ENCODE measurements at regions not wholly inside any gene's neighbourhood (a gene's known extent, or its start where the extent isn't known, plus 50 kb on each side); places are given as distances from the start of the nearest gene placed in this dataset.

GRCh38 chr3:152658977-152659720 is 175.8 kb upstream of the P2RY1 start:
- H3K4me3 Mint-ChIP-seq (ENCODE audit: unreplicated experiment): no peak overlapping the region
- no peaks in the 10 kb centered on the region for H3K27me3 Mint-ChIP-seq (ENCODE audit: insufficient read depth, unreplicated experiment)
- intact Hi-C loops (cut with micrococcal nuclease; ENCODE audit: unreplicated experiment): no loop called here
- DNase-seq: no peak
- BruUV-seq (replicated peaks): no TSS peak
- no peaks in the 10 kb centered on the region for H3K36me3 ChIP-seq (ENCODE audit: control insufficient read depth, insufficient read depth, low read length)
- ChIA-PET POLR2A (no interaction called here), CTCF (no interaction called here)
- peaks cover 4% of the 10 kb centered on the region; the same call in 1 of the 2 replicates for H3K9me3 ChIP-seq
- no peaks in the 10 kb centered on the region for H3K27me3 ChIP-seq (replicated peaks; ENCODE audit: control insufficient read depth, insufficient read depth, low read length)
- H3K36me3 Mint-ChIP-seq (ENCODE audit: insufficient read depth, unreplicated experiment): no peaks in the 10 kb centered on the region
- H3K9me3 Mint-ChIP-seq (ENCODE audit: unreplicated experiment): no peaks in the 10 kb centered on the region
- H3K4me1 Mint-ChIP-seq (ENCODE audit: low read depth, unreplicated experiment): no peaks in the 10 kb centered on the region
- no peak for TF ChIP-seq CTCF (IDR thresholded peaks at IDR 0.05; ENCODE audit: insufficient read depth in 1 of 2, low read depth in 1 of 2, low read length in 1 of 2, severe bottlenecking in 1 of 2, unreplicated experiment in 1 of 2)
- H3K27ac Mint-ChIP-seq (ENCODE audit: unreplicated experiment): no peak overlapping the region
- H3K4me1 ChIP-seq: no peaks in the 10 kb centered on the region
- no peak overlapping the region for H3K4me3 ChIP-seq (ENCODE audit: low read depth, low read length)

- no peak for DNase-seq
- no TSS peak for BruUV-seq (replicated peaks)
- Mint-ChIP-seq H3K36me3 (ENCODE audit: insufficient read depth, unreplicated experiment) (no peaks in the 10 kb centered on the region), H3K27me3 (ENCODE audit: insufficient read depth, unreplicated experiment) (peaks cover 3% of the 10 kb centered on the region), H3K9me3 (ENCODE audit: unreplicated experiment) (no peaks in the 10 kb centered on the region), H3K4me3 (ENCODE audit: unreplicated experiment) (no peak overlapping the region), H3K27ac (ENCODE audit: unreplicated experiment) (no peak overlapping the region), H3K4me1 (ENCODE audit: low read depth, unreplicated experiment) (peaks cover 7% of the 10 kb centered on the region)
- H3K36me3 ChIP-seq (ENCODE audit: control insufficient read depth, insufficient read depth, low read length): no peaks in the 10 kb centered on the region
- H3K27me3 ChIP-seq (replicated peaks; ENCODE audit: control insufficient read depth, insufficient read depth, low read length): no peaks in the 10 kb centered on the region
- ChIA-PET POLR2A (no interaction called here), CTCF (no interaction called here)
- no peak overlapping the region for H3K4me3 ChIP-seq (ENCODE audit: low read depth, low read length)
- H3K4me1 ChIP-seq: no peaks in the 10 kb centered on the region
- peaks cover 4% of the 10 kb centered on the region; the same call in 1 of the 2 replicates for H3K9me3 ChIP-seq
- intact Hi-C loops (cut with micrococcal nuclease; ENCODE audit: unreplicated experiment): no loop called here
- no peak for TF ChIP-seq CTCF (IDR thresholded peaks at IDR 0.05; ENCODE audit: insufficient read depth in 1 of 2, low read depth in 1 of 2, low read length in 1 of 2, severe bottlenecking in 1 of 2, unreplicated experiment in 1 of 2)
Measured at GRCh38 chr3:152662157-152662556, 172.8 kb upstream of the P2RY1 start.

GRCh38 chr3:152664766-152665165 is 170.2 kb upstream of the P2RY1 start:
- no TSS peak for BruUV-seq (replicated peaks)
- peaks cover 3% of the 10 kb centered on the region for H3K27me3 Mint-ChIP-seq (ENCODE audit: insufficient read depth, unreplicated experiment)
- H3K27ac Mint-ChIP-seq (ENCODE audit: unreplicated experiment): no peak overlapping the region
- no peaks in the 10 kb centered on the region for H3K36me3 Mint-ChIP-seq (ENCODE audit: insufficient read depth, unreplicated experiment)
- Histone ChIP-seq H3K36me3 (ENCODE audit: control insufficient read depth, insufficient read depth, low read length) (no peaks in the 10 kb centered on the region), H3K4me3 (ENCODE audit: low read depth, low read length) (no peak overlapping the region), H3K9me3 (peaks cover 4% of the 10 kb centered on the region; the same call in 1 of the 2 replicates), H3K27me3 (replicated peaks; ENCODE audit: control insufficient read depth, insufficient read depth, low read length) (no peaks in the 10 kb centered on the region), H3K4me1 (no peaks in the 10 kb centered on the region)
- no peak for DNase-seq
- H3K9me3 Mint-ChIP-seq (ENCODE audit: unreplicated experiment): no peaks in the 10 kb centered on the region
- TF ChIP-seq CTCF (IDR thresholded peaks at IDR 0.05; ENCODE audit: insufficient read depth in 1 of 2, low read depth in 1 of 2, low read length in 1 of 2, severe bottlenecking in 1 of 2, unreplicated experiment in 1 of 2): no peak
- H3K4me3 Mint-ChIP-seq (ENCODE audit: unreplicated experiment): no peak overlapping the region
- ChIA-PET CTCF (no interaction called here), POLR2A (no interaction called here)
- H3K4me1 Mint-ChIP-seq (ENCODE audit: low read depth, unreplicated experiment): peaks cover 7% of the 10 kb centered on the region
- intact Hi-C loops (cut with micrococcal nuclease; ENCODE audit: unreplicated experiment): no loop called here

All from Caco-2 (cell line).